ENCODE measurements at regions not wholly inside any gene's neighbourhood (a gene's known extent, or its start where the extent isn't known, plus 50 kb on each side); places are given as distances from the start of the nearest gene placed in this dataset.
"Not testable (repeated sequence)": the region's sequence is repeated elsewhere in the genome, so short reads cannot be mapped to it uniquely, and the experiment has no call there.

DNA sequence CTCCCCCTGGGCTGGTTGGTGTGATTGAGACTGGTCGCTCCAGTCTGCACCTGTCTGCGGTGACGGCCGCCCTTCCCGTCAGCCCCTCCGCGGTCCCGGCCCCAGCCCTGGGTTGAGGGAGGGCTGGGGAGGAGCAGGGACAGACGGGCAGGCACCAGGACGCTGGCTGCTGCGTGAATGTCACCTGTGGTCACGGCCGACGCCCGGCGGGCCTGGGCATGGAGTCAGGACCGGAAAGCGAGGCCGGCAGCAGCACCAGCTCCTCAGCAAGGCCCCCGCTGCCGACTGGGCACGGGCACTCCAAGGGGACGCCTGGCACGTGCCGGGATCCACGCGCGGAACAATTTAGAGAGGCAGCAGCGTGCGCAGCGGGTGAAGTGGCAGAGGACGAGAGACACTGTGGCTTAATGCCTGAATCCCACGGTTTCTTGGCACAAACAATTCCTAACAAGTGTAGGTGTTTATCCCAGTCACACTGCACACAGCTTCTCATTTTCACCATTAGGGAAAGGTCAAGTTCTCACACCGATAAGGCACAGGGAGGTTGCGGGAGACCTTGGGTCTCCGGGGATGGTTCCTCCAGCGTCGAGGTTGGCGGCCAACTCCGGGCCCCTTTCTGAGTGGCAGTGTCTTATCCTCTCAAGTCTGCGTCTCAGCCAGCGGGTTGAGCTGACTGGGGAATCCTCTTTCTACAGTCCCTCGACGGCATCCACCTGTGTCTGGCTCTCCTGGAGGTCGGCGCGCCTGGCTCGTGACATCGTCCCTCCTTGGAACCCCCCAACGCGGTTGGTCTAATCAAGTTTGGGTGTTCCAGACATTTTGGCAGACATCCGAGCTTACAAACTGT, 66.4 kb upstream of the ADGRA1 start:
- no peak for FAIRE-seq
- DNase-seq (ENCODE audit: low spot score), result no peak

DNA sequence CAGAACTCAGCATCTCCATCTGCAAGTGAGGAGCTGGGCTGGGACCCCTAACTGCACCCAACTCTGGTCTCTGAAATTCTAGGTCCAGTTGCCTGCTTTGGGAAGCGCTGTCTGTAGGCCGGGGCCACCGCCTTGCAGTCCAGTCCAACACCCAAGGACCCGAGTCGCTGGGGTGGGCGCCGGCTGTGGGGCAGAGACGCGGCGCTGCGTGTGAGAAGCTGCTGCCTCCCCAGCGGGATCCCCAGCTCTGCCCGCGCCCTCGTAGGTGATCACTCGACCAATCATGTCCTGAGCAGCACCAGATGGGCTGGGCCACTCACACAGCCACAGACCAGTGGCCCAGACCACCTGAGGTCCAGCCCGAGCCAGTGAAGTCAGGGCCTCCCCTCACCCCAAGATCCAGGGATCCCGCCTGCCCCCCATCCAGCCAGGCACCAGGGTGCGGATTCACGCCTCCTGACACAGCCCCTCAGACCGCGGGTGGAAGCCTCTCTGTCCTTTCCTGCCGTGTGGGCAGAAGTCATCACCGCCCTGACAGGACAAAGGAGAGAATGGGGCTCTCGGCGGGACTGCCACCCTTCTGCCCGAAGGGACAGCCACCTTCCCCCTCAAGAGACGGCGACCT, 67.4 kb upstream of the ADGRA1 start:
- no peak for DNase-seq (ENCODE audit: low spot score)
- no peak for FAIRE-seq

DNA sequence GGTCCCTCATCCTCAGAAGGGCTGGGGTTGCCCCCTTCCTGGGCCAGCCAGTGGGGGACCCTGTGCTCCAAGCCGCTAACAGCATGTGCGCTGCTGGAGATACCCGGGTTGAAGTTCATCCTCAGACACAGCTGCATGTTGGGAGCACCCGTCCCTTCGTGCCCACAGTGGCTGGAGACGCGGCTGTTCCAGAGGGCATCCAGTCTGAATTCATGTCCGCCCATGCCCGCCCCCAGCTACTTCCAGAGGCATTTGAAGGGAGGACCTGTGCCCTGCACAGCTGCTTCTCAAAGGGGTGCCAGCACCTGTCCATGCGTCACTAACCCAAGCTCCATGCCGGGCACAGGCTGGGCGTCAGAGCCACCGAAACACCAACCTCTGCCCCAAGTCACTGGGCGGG, 68.1 kb upstream of the ADGRA1 start:
- FAIRE-seq, result no peak
- no peak for DNase-seq (ENCODE audit: low spot score)

DNA sequence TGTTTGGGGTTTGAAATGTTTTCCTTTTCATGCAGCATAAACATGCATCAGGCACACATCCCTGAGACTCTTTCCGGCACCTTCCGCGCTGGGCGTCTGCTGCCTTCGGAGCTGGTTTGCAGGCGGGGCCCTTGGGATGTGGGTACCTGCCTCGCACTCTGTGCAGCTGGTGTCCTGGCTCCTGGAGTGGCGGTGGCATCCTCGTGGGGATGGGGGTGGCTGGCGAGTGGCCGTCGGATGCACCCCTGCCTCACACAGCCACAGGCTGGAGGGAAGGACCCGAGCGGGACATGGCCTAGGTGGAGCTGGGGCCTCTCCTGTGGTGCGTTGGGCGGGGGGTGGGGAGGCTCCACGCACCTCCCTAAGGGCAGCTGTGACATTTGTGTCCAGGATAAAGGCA, 68.5 kb upstream of the ADGRA1 start:
- DNase-seq (ENCODE audit: low spot score) (no peak), FAIRE-seq (no peak)

DNA sequence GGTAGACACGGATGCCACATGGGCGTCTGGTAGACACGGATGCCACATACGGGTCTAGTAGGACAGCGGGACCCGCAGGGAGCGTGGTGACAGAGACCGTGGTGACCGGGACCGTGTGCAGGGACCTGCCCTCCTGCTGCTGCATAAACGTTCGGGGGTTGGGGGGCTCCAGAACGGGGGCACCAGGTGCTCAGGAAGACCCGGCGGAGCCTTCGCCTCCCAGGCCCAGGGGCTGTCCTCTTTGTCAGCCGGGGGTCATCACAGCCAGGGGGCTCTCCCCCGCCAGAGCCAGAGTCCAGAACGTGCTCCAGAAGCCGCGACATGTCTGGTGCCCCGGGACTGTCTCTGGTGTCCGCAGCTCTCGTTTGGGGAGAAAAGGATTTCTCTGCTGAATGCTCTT, 69.2 kb upstream of the ADGRA1 start:
- FAIRE-seq (no peak), DNase-seq (ENCODE audit: low spot score) (no peak)

DNA sequence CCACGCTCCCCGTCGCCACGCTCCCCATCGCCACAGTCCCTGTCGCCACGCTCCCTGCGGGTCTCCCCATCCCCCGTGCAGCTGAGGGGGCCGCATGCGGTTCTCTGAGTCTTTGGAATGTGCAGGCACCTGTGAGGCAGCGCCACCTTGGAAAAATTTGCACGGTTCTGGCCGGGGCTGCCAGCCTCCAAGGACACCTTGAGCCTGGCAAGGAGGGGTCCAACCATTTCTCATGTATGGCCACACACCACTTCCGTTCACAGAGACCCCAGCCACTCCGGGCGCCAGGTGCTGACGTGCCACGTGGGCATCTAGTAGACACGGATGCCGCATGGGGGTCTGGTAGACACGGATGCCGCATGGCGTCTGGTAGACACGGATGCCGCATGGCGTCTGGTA, 70.5 kb upstream of the ADGRA1 start:
- FAIRE-seq, result no peak
- DNase-seq (ENCODE audit: low spot score), result no peak

DNA sequence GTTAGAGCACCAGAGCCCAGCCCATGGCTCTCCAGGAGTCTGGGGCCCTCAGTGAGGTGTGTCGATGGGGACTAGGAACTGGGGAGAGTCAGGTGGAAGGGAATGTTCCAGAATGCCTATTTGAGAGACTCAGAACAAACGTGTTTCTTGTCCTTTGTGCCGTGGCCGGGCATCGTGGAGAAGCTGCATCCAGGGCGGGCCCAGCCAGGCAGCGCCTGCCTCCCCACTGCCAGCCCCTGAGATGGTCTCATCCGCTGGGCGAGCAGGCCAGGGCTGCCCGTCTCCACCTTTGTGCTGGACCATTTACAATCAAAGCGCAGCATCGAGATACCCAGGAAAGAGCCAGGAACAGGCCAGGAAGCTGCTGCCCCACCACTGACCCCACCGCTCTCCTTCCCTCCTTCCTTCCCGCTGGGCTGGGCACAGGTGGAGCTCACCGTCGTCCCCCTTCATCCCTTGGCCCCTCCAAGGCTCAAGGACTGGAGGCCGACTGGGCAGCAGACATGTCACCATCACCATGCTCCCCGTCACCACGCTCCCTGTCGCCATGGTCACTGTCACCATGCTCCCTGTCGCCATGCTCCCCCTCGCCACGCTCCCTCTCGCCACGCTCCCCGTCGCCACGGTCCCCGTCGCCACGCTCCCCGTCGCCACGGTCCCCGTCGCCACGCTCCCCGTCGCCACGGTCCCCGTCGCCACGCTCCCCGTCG, 71.1 kb upstream of the ADGRA1 start:
- FAIRE-seq (no peak), DNase-seq (ENCODE audit: low spot score) (no peak)

DNA sequence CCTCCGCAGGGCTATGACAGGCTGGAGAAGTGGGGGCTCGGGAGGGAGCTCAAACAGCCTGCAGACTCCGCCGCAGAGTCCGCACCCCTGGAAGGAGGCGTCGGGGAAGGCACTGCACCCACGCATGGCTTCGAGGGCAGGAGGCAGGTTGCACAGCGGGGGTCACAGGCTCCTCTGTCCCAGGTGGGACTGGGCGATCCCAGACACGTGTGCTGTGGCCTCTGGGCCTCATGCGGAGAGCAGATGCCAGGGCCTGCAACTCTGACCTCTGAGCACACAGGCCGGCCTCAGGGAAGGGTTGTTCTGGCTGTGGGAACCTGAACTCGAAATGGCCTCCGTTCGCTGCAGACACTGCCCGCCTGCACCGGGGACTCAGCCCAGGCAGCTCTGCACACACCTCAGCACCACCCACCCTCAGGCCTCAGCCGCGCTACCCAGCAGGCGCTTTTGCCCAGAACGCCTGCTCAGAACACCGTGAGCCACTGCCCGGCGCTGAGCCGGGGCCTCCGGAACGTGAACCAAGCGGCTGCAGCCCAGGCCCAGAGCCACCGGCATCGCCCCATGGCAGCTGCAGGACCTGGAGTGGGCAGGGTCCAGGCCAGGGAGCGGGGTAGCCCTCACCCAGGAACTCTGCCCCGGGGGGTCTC, 71.8 kb upstream of the ADGRA1 start:
- FAIRE-seq (no peak), DNase-seq (ENCODE audit: low spot score) (no peak)

DNA sequence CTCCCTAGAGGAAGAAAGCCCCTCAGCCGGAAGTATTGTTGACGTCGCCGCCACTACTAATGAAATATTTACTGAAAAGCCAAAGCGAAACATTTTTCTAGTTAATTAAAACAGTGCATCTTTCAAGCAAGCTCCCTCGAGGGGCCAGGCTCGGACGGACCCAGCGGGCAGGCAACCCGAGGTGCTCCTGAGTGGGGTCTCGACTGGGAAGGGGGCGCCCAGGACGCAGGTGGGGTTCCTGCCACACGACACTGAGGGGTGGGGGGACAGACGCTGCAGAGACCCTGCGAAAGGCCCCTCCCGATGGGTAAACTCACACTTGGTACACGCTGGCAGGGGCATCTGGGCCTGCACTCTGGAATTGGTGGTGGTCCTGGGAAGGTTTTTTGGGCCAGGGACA, 72.4 kb upstream of the ADGRA1 start:
- FAIRE-seq, result no peak
- DNase-seq (ENCODE audit: low spot score), result no peak

DNA sequence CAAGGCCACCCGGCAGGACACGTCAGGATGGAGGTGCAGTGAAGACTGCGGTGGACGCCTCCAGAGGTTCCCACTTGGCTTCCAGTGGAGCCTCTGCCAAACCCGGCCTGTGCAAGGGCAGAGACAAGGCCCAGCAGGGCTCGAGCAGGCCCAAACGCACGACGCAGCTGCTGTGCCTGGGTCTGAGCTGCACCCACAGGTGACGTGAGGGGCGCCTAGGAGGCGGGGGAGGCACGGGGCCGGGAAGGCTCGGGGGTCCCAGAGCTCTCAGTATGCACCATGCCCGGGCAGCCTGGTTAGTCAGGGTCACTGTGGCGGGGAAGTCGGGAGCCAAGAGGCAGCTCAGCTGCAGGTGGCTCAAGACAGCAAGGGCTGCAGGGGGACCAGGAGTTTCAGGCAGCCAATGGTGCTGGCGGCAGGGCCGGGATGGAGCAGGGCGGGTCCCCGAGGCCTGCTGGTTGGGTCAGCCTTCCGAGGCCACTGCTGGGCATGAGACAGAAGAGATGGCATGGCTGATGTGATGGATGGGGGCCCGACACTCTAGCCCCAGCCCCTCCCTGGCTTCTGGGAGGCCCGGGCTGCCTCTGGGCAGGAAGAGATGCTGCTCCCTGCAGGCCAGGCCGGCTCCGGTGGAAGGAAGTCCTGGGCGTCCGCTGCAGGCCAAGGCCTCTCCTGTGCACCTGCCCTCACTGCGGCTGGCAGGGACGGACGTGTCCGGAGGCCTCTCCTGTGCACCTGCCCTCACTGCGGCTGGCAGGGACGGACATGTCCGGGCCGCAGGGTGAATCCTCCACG, 72.2 kb upstream of the CFAP46 start:
- FAIRE-seq (no peak), DNase-seq (ENCODE audit: low spot score) (no peak)

DNA sequence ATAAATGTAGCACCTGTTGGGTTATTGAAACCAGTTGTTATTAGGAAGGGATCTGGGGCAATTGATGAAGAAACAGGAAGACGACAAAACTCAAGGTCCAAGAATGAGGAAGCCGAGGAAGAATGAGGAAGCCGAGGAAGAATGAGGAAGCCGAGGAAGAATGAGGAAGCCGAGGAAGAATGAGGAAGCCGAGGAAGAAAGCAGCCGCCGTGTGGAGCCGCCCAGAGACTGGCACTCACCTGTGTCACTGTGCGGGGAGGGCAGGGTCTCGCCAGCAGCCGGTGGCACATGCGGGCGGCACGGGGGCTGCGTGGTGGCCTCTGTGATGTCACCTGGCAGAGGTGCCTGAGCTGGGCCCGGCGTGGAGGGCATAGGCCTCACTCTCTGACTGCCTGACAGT, 71.1 kb upstream of the CFAP46 start:
- FAIRE-seq, result no peak

DNA sequence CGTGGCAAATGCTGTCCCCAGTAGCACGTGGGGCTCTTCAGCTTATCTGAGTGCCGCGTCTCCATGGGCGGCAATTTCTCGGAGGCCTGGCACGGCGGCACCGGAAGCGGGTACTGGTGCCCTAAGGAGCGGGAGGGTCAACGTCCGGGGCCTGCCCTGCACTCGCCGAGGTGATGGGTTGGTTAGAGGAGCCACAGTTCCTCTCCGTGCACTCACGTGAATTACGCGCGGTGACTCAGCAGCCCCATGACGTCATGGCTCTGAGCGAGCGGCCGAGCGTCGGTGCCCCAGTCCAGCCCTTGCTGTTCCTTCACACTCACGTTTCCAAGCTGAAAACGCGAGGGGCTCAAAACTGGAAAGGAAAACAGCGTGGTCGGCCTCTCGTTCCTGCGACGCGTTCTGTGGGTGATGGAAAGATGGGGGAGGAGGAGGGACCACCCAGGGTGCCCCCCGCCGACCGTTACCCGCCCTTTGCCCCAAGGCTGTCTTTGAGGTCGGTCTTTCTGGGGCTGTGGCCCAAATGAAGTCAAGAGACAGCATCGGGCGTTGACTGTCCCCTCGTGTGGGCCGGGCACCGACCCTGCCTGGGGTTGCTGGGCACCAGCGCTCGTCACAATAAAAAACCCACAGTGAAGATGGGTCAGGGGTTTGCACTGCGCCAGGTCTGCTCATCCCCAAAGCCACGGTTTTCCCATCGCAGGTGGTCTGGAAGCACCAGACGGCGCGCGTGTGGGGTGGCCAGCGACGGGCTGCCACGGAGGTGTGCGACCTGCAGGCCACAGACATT, 70.4 kb upstream of the CFAP46 start:
- FAIRE-seq (no peak), DNase-seq (ENCODE audit: low spot score) (no peak)

More for the DNA sequence above, 71.1 kb upstream of the CFAP46 start:
- DNase-seq (ENCODE audit: low spot score), result no peak

DNA sequence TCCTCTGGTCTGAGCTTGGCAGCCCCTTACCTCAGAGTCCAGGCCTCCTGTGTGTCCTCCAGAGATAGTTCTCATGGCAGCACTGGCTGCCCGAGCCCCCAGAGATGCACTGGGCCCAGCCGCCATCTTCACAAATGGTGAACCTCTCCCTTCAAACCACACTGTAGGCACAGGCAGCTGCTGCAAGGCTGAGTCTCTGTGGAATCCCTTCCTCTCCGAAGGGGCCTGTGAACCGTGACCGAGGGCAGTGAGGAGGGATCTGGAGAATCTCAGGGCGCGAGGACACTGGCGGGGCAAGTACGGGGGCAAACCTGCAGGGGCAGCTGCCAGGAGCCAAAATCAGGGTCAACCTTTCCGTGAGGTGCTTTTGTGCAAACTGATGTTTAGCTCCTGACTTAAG, 69.5 kb upstream of the CFAP46 start:
- FAIRE-seq, result no peak
- no peak for DNase-seq (ENCODE audit: low spot score)

DNA sequence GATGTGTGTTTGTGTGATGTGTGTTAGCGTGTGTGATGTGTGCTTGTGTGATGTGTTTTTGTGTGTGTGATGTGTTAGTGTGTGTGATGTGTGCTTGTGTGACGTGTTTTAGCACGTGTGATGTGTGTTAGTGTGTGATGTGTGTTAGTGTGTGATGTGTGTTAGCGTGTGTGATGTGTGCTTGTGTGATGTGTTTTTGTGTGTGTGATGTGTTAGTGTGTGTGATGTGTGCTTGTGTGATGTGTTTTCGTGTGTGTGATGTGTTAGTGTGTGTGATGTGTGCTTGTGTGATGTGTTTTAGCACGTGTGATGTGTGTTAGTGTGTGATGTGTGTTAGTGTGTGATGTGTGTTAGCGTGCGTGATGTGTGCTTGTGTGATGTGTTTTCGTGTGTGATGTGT, 69.0 kb upstream of the CFAP46 start:
- not testable (repeated sequence) for FAIRE-seq; DNase-seq (ENCODE audit: low spot score)

DNA sequence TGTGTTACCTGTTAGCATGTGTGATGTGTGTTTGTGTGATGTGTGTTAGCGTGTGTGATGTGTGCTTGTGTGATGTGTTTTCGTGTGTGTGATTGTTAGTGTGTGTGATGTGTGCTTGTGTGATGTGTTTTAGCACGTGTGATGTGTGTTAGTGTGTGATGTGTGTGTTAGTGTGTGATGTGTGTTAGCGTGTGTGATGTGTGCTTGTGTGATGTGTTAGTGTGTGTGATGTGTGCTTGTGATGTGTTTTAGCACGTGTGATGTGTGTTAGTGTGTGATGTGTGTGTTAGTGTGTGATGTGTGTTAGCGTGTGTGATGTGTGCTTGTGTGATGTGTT, 68.4 kb upstream of the CFAP46 start:
- DNase-seq (ENCODE audit: low spot score), result not testable (repeated sequence)
- peak; percentile 40 for FAIRE-seq

DNA sequence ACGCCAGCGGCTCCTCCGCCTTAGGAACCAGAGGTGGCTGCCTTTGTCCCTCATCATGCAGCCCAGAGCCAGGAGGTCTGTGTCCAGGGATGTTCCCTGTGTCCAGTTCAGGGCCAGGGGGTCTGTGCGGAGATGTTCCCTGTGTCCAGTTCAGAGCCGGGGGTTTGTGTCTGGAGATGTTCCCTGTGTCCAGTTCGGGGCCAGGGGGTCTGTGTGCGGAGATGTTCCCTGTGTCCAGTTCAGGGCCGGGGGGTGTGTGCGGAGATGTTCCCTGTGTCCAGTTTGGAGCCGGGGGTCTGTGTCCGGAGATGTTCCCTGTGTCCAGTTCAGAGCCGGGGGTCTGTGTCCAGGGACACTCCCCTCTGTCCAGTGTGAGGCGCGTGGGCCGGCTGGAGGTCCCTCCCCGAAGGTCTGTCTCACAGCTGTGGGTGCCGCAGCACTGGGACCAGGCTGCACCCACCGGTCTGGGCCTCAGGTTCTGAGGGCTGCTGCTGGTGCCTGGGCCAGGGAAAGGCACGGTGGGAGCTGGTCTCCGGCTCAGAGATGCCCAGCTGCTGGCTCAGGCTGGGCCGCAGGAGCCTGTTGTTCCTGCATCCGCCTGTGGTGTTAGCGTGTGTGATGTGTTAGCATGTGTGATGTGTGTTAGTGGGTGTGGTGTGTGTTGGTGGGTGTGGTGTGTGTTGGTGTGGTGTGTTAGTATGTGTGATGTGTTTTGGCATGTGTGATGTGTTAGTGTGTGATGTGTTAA, 67.9 kb upstream of the CFAP46 start:
- no peak for DNase-seq (ENCODE audit: low spot score)
- FAIRE-seq, result no peak

DNA sequence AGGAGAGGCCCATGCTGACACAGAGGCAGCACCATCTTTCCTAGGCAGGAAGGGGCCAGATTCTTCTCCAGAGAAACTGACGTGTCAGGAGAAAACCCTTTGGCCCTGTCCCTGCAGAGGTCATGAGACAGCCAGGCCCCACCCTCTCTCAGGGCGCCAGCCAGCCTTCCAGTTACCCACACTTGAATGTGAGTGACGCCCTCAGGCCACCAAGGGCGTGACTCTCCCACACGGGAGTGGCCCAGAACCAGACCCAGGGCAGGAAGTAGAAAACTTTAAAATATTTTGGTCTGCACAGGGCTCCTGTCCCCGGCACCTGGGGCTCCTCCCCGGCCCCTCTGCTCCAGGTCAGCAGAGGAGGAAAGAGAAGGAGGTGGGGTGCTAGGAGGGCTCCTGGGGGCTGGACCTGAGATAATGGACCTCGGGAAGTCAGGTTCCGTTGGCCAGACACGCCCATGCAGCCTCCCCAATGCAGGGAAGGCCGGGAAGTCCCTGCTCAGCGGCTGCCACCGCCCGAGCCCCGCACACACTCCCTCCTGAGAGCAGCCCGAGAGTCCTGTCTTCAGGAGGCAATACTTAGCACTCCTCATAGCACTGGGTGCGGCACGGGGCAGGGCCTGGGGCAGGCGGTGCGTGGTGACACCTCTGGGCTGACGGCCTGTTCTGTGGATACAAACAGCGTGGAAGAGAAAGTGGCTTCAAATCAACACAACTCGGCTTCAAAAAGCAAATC, 67.0 kb upstream of the CFAP46 start:
- DNase-seq (ENCODE audit: low spot score), result no peak

DNA sequence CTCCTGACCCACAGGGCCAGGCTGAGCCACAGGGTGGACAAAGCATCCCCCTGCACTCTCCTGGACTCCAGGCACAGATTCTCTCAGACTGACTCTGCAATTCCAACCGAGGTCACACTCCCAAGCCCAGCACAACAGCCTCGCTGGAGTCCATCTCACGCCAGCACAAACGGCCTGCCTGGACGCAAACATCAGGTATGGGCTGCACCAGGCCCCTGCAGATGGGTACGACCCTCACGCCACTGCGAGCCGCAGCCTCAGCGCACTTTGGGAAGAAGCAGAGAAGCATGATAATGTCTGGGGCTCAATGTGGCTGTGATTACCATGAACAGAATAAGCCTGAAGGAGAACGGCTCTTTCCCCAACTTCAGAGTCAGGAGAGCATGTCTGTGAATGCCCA, 66.4 kb upstream of the CFAP46 start:
- DNase-seq (ENCODE audit: low spot score) (no peak), FAIRE-seq (no peak)

More for the DNA sequence above, 67.0 kb upstream of the CFAP46 start:
- no peak for FAIRE-seq

DNA sequence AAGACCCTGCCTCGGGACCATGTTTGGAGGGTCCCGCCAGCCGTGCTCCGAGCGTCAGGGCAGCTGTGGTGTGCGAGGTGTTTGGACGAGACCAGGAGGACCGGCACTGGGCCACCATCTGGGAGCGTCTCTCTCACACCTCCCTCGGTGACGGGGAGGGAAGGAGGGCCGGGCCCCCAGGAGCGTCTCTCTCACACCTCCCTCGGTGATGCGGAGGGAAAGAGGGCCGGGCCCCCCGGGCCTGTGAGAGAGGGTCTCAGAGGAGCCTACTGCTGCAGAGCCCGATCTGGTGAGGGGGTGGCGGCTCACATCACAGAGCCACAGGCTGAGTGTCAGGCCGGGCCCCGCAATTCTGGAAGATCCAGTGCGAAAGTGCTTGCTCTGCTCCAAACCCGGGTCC, 65.8 kb upstream of the CFAP46 start:
- FAIRE-seq (no peak), DNase-seq (ENCODE audit: low spot score) (no peak)

Measured in RCC 7860 (cell line).